ENCODE measurements at regions not wholly inside any gene's neighbourhood (a gene's known extent, or its start where the extent isn't known, plus 50 kb on each side); places are given as distances from the start of the nearest gene placed in this dataset.
"Not testable (repeated sequence)": the region's sequence is repeated elsewhere in the genome, so short reads cannot be mapped to it uniquely, and the experiment has no call there.

GRCh38 chr6:154632119-154632518 is 101.1 kb upstream of the SCAF8 start:
- no peak for DNase-seq (ENCODE audit: low spot score)

GRCh38 chr6:154637392-154637791 is 95.8 kb upstream of the SCAF8 start:
- no peak for DNase-seq (ENCODE audit: low spot score)

GRCh38 chr6:154638369-154638768 is 94.8 kb upstream of the SCAF8 start:
- no peak for DNase-seq (ENCODE audit: low spot score)

GRCh38 chr6:154639196-154639595 is 94.0 kb upstream of the SCAF8 start:
- DNase-seq (ENCODE audit: low spot score): not testable (repeated sequence)

GRCh38 chr6:154648188-154648887 is 84.9 kb upstream of the SCAF8 start:
- DNase-seq (ENCODE audit: low spot score): no peak

GRCh38 chr6:154648888-154649205 is 84.4 kb upstream of the SCAF8 start:
- no peak for DNase-seq (ENCODE audit: low spot score)

- DNase-seq (ENCODE audit: low spot score): no peak
Measured at GRCh38 chr6:154649721-154650120, 83.5 kb upstream of the SCAF8 start.

- no peak for DNase-seq (ENCODE audit: low spot score)
Measured at GRCh38 chr6:154650351-154650750, 82.9 kb upstream of the SCAF8 start.

- no peak for DNase-seq (ENCODE audit: low spot score)
Measured at GRCh38 chr6:154651656-154652055, 81.6 kb upstream of the SCAF8 start.

- DNase-seq (ENCODE audit: low spot score): no peak
Measured at GRCh38 chr6:154653385-154653784, 79.8 kb upstream of the SCAF8 start.

GRCh38 chr6:154653853-154654252 is 79.4 kb upstream of the SCAF8 start:
- DNase-seq (ENCODE audit: low spot score): peak; percentile 15

GRCh38 chr6:154656660-154657059 is 76.6 kb upstream of the SCAF8 start:
- DNase-seq (ENCODE audit: low spot score): no peak

GRCh38 chr6:154661768-154662167 is 71.4 kb upstream of the SCAF8 start:
- DNase-seq (ENCODE audit: low spot score): no peak

GRCh38 chr6:154664287-154664686 is 68.9 kb upstream of the SCAF8 start:
- DNase-seq (ENCODE audit: low spot score): no peak

GRCh38 chr6:154668156-154668555 is 65.1 kb upstream of the SCAF8 start:
- no peak for DNase-seq (ENCODE audit: low spot score)

- no peak for DNase-seq (ENCODE audit: low spot score)
Measured at GRCh38 chr6:154672086-154672485, 61.1 kb upstream of the SCAF8 start.

- no peak for DNase-seq (ENCODE audit: low spot score)
Measured at GRCh38 chr6:154673919-154674318, 59.3 kb upstream of the SCAF8 start.

- peak; percentile 95 for DNase-seq (ENCODE audit: low spot score)
Measured at GRCh38 chr6:154675602-154676088, 57.6 kb upstream of the SCAF8 start.

GRCh38 chr6:154682633-154683125 is 50.5 kb upstream of the SCAF8 start:
- DNase-seq (ENCODE audit: low spot score): no peak

All from mucosa of gallbladder (tissue), 1 donor.